Sciatic nerve (tissue), 2 donors: ENCODE measurements at regions not wholly inside any gene's neighbourhood (a gene's known extent, or its start where the extent isn't known, plus 50 kb on each side); places are given as distances from the start of the nearest gene placed in this dataset.
A peak's percentile ranks its signal among the peaks of the same experiment; 100 is the strongest.
"Not testable (repeated sequence)": the region's sequence is repeated elsewhere in the genome, so short reads cannot be mapped to it uniquely, and the experiment has no call there.

Experiments
- ATAC-seq: fragments of 200-7000 bp; cut with Tn5 transposase; one replicate; pipeline ENCODE4 v1.9.1; 2020; ENCODE audit warnings: mild to moderate bottlenecking, moderate library complexity
- DNase-seq: peaks from one replicate; pipeline ENCODE4 v3.0.0-alpha.2; 2020; ENCODE audit warnings: low spot score
- intact Hi-C: fragments of 100-400 bp; cut with DNase I; formaldehyde crosslinking; loops from one replicate; pipeline ENCODE4 v1.14.2; 2022
- donor health status: DM: no; HTN: no; CAD: no.
- donor health status: DM: no; HTN: no; CAD: no.

DNA sequence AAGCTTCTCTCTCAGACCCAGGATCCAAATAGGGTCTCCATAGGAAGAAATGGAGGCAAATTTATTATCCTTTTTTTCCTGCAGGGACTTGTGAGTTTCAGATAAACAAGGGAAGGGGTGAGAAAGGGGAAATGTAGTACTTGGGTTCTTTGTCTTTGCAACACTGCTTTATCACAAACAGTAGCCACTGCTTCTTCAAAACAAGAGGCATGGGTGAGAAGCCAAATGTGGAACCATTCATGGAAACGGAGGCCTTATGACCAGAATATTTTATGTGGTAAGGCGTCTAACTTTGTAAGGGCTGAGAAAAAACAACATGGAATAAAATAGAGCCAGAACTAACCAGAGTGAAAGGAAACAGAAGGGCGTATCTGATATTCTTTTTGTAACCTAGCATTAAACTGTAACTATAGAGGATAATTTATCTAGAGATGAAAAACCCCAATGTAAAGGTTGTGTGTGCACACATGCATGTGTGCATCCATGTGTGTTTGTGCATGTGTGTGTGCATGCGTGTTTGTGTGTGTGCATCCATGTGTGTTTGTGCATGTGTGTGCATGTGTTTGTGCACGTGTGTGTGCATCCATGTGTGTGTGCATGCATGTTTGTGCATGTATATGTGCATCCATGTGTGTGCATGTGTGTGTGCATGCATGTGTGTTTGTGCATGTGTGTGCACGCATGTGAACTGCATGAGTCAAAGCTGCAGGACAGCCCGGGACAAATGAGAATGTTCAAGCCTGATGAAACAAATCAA is 143.3 kb upstream of the SMLR1 start:
- ATAC-seq, result no peak
- intact Hi-C loops, result no loop called here
- no peak for DNase-seq

DNA sequence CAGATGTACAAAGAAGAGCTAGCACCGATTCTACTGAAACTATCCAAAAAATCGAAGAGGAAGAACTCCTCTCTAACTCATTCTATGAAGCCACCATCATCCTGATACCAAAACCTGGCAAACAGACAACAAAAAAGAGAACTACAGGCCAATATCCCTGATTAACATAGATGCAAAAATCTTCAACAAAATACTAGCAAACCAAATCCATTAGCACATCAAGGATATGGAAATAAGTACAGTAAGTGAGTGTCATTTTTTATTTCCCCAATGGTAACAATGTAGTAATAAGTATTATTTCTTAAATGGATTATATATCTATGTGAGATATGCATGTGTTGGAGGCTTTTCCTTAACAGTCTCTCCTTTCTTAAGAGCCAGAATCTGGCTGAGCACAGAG is 134.5 kb upstream of the SMLR1 start:
- DNase-seq (no peak), ATAC-seq (no peak)
- intact Hi-C loops, result no loop called here

DNA sequence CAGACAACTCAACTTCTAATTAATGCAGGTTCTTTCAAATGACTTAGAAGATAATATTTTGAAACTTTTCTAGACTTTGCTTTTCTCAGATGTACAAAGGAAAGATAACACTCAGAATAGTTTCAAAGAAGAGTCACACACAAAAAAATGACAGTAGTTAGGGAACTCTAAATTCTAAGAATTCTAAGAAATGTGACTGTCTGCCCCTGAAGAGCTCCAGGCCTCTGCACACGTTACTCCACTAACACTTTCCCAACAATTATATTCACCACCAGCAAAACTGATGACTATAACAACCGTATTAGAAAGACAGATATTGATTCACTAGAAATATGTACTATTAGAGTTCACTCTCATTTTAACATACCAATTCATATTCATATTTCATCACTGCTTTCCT is 133.3 kb upstream of the SMLR1 start:
- intact Hi-C loops, result no loop called here
- no peak for DNase-seq
- ATAC-seq, result peak; percentile 60

DNA sequence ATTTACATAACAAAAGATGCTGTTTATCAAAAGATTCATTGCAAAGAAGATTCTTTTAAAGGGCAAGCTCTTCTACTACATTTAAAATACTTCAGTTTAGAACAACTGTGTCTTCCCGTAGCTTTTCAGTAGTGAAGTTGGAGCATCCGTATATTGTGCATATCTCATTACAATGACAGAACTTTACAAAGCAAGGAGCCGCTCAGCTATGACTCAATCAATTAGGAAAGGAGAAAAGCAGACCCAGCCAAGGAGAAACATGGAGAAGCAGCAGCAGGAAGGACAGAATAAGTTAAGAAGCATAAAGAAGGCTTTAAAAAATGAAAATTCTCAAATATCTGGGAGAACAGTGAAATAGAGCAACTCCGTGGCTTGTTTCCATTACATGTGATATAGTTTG is 132.6 kb upstream of the SMLR1 start:
- no peak for DNase-seq
- peak; percentile 35 for ATAC-seq
- intact Hi-C loops, result no loop called here

DNA sequence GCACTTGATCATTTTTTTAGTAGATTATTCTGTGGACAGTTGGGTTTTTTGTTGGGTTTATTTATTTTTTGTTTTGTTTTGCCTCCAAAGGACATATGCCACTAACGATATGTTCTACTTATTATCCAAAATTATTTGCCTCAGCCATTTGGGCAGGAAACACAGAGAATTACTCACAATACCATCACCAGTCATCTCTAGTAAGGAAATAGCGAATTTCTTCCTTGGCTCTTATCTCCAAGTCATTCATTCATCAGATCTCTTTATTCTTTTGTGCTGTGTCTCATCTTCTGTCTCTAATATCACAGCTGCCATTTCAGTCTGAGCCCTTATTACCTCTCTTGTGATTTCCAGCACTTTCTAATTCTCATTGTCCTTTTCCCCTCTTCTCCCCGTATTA is 130.4 kb upstream of the SMLR1 start:
- intact Hi-C loops, result no loop called here
- ATAC-seq, result no peak
- DNase-seq, result no peak

DNA sequence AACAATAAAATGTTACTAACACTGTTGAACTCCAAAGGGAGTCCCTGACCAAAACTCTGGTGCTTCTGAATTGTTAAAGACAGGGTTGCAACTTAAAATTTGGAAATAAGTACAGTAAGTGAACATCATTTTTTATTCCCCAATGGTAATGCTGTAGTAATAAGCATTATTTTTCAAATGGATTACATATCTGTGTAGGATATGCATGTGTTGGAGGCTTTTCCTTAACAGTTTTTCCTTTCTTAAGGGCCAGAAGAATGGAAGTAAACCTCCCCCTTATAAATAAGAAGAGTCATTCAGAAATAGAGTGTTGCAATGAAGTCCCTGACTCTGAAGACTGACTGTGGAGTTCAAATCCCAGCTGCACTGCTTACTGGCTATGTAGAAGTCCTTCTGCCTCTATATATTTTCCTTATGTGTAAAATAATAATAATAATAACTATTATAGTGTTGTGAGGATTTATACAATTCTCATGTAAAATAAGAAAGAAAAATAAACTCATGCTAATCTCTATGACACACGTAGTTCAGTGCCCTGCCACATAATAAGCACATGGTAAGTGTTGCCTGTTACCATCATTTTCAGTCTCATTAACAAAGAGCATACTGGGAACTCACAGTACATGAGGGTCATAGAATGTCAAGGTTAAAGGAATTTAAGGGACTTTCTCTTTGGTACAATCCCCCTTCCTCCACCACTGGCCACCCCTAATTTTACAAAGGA is 129.8 kb upstream of the SMLR1 start:
- DNase-seq (no peak), ATAC-seq (peak; percentile 31)
- intact Hi-C loops, result no loop called here

DNA sequence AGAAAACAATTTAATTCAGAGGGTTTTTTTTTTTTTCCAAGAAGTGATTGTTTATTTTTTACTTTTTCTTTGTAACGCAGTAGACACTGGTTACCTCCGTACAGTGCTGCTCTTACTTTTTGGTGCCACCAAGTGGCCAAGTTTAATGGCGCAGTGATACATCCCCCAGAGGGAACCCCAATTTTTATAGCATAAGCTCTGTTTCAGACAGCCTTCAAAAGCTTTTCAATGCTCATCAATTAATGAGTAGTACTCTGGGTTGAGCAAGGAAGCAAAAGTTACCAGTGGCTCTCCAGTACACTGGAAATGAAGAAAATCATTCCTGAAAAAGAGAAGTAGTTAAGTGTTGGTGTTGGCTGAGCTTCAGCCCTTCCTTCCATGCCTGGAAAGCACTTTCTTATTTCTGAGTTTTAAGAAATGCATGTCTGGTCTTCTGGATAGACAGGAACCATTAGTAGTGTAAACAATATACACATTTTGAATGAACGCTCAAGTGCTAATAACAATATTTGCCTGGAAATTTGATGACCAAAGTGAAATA is 129.1 kb upstream of the SMLR1 start:
- DNase-seq, result peak; percentile 65
- ATAC-seq, result peak; percentile 89
- intact Hi-C loops, result no loop called here

DNA sequence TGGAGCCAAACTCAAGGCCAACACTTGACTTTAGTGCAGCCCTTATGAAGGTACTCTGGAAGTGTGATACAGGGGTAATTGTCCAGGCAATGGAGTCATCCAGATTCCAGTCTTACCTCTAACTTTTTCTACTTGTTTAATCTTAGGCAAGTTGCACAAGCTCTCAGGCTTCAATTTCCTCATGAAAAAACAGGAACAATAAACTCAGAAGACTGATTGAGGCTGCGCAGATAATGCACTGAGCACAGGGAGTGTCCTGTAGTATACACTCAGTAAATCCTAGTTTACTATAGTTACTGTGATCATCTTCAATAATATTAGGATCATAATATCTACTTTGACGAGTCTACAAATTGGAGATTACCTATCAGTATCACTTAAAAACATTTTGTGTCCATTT is 127.5 kb upstream of the SMLR1 start:
- intact Hi-C loops, result no loop called here
- DNase-seq, result no peak
- ATAC-seq, result no peak

DNA sequence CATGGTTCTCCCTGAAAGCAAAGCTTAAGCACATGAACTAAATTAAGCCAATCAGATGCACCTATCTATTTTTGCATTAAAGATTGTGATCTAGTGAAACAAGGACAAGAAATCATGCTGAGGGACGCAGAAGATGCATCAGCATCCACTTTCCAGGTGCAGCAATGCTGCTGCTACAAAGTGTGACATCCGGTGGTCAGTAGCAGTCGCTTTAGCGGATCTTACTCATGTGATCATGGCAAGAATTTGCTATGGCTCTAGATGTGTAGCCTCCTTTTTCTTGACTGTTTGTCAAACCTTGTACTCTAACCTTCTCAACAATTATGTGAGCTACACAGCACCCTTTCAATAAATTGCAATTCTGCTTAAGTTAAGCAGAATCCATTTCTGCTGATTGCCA is 126.8 kb upstream of the SMLR1 start:
- ATAC-seq (no peak), DNase-seq (no peak)
- intact Hi-C loops, result no loop called here

DNA sequence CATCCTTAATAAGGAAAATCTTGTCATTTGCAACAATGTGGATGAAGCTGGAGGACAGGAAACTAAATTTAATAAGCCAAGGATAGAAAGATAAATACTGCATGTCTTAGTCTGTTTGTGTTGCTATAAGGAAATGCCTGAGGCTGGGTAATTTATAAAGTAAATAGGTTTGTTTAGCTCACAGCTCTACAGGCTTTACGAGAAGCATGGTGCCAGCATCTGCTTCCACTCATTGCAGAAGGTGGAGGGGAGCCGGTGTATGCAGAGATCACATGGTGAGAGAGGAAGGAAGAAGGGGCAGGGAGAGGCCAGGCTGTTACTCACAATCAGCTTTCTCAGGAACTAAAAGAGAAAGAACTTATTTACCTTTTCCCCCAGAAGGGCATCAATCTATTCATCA is 118.9 kb upstream of the SMLR1 start:
- ATAC-seq (no peak), DNase-seq (no peak)
- intact Hi-C loops, result no loop called here

DNA sequence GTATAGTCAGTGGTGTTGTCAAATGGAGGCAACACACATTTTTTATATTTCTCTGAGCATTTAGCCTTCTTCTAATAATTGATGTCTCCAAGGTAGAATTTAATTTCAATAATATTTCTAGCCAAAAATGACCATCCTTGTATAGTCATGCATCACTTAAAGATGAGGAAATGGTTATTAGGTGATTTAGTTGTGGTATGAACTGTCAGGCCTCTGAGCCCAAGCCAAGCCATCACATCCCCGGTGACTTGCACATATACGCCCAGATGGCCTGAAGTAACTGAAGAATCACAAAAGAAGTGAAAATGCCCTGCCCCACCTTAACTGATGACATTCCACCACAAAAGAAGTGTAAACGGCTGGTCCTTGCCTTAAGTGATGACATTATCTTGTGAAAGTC is 115.6 kb upstream of the SMLR1 start:
- intact Hi-C loops, DNase-seq, ATAC-seq: not testable (repeated sequence)

DNA sequence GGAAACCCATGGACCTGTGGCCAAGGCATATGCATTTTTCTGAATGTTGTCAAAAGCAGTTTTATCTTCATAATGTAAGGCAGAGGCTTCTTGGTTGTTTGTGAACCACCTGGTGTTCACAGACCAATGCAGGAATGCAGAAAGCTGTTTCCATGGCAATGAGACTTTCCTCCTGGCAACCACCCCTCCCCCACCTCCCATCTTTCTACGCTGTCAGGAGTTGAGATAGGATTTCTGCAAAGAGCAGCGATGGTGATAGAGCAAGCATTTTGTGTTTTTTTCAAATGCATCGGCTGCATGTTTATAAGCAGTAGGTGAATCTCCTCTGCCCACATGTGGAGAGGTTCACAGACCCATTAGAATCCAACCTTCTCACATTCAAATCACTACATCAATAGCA is 114.1 kb upstream of the SMLR1 start:
- no peak for ATAC-seq

DNA sequence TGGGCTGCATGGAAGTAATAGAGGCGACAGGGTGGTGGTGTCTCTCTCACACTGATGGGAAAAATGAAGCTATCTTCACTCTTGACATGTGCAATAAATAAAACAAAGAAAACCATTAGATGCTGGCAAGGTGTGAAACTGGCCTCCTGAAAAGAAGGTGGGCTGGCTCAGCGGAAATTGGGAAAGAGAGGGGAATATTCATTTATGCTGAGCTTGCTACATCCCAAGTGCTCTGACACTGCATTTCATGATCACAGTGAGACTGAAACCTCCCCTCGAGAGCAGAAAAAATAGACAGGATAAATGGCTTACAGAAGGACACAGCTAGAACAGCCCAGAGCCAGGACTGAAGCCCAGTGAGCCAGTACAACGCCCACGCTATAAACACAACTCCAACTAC is 112.1 kb upstream of the SMLR1 start:
- ATAC-seq (no peak), DNase-seq (no peak)
- intact Hi-C loops, result no loop called here

More for the DNA sequence above, 114.1 kb upstream of the SMLR1 start:
- intact Hi-C loops, result no loop called here
- DNase-seq, result no peak

DNA sequence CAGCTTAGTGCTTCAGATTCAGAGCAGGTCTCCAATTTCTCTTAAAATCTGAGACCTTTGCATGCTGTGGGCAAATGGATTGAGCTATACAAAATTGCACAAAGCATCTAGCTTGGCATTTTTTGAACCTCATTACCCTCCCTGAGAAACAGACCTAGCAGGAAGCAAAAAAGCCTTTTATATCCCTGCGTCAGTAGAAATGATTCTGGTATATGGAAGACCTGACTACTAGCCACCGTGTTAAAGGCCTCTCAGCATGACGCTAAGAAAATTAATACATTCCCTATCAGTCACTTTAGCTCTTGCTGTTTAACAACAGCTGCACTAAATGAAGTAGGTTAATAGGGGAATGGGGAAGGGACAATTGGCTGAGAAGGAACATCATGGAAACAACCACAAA is 110.7 kb upstream of the SMLR1 start:
- no peak for DNase-seq
- intact Hi-C loops, result no loop called here
- no peak for ATAC-seq

DNA sequence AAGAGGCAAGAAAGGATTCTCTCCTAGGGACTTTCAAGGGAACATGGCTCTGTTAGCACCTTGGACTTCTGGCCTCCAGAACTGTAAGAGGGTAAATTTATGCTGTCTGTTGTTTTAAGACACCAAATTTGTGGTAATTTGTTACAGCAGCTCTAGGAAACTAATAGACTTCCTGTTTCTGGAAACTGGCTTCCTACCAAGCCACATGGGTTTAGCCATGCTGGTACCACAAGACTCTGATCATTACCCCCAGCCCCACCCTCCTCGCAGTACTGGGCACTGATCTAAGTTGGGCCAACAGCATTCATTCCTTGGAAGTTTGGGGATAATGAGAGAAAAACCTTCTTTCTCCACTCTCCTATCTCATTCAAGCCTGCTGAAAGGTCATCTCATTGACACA is 109.5 kb upstream of the SMLR1 start:
- intact Hi-C loops, result no loop called here
- DNase-seq (no peak), ATAC-seq (no peak)

DNA sequence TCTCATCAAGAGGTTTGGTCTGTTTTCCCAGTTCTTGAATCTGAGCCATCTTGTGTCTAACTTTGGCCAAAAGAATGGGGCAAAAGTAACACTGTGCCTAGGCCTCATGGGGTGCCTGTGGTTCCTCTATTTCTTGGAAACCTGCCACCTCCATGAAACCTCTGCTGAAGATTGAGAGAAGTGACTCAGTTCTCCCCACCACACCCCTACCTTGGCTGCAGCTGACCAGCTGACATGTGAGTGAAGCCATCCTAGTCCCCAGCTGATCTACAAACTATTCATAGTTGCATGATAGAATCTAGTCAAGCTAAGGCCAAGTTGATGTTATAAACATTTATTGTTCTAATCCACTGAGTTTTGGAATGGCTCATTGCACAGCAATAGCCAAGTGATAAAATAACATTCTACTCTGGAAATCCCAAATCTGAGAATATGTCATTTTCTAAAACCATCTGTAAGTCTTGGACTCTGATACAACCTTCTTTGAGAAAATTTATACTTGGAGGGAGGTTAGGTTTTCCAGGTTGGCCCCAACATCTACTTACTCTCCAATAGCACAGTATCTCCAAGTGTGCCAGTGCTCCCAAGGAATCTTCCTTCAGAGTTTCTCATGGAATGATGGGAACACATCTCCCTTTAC is 107.0 kb upstream of the SMLR1 start:
- DNase-seq (no peak), ATAC-seq (peak; percentile 48)
- intact Hi-C loops, result no loop called here

DNA sequence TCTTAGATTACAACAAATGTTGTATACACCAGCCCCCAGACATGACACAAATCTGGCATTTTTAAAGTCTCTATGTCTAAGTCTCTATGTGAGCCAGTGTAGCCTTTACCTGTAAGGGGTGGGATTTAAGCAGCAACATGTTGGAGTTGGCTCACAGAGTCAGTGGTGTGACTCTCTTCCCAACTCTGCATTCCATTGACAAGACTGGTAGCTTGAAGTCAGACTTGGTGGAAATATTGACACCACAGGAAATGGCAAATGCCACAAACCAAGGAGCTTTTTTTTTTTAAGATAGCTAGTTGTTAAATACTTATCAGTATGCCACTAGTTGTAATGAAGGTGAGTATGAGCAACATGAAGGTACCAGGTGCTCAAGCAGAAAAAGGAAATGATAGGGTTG is 103.1 kb upstream of the SMLR1 start:
- no peak for DNase-seq
- no peak for ATAC-seq
- intact Hi-C loops, result no loop called here

DNA sequence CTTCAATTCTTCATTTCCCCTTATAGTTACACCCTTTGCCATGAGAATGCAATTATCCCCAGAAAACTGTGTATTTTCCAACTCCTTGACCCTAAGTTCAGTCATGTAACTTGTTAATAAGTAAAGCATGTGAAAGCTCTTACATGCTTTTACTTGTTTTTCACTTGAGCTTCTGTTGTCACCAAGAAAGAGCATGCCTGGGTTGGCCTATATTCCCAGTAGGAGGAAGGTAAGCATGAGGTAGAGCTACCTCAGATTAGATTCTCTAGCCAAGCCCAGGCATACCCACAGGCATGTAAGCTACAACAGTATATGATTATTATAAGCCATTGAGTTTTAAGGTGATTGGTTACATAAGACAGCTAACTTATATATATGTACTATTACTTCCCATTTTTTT is 101.7 kb upstream of the SMLR1 start:
- intact Hi-C loops, result no loop called here
- no peak for ATAC-seq
- DNase-seq, result no peak

DNA sequence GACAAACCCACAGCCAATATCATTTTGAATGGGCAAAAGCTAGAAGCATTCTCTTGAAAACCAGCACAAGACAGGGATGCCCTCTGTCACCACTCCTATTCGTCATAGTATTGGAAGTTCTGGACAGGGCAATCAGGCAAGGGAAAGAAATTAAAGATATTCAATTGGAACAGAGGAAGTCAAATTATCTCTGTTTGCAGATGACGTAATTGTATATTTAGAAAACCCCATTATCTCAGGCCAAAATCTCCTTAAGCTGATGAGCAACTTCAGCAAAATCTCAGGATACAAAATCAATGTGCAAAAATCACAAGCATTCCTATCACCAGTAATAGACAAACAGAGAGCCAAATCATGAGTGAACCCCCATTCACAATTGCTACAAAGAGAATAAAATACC is 99.1 kb upstream of the SMLR1 start:
- DNase-seq, intact Hi-C loops, ATAC-seq: not testable (repeated sequence)

DNA sequence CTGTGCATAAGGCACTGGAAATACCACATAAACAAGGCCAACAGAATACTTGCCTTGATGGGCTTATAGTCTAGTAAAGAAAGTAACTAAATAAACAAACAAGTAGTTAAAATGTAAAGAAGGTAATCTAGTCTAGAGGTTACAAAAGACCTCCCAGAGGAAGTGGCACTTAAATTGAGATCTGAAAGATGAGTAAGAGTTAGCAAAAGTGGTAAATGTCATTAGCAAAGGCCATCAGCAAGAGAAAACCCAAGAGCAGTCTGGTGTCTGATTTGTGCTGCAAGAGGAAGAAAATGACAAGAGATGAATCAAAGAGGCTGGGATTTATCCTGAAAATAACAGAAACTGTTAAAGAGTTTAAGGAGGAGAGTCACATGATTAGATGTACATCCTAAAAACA is 96.6 kb upstream of the SMLR1 start:
- intact Hi-C loops, result no loop called here
- DNase-seq (no peak), ATAC-seq (no peak)
